Tibial nerve (tissue), 4 donors: ENCODE measurements at regions not wholly inside any gene's neighbourhood (a gene's known extent, or its start where the extent isn't known, plus 50 kb on each side); places are given as distances from the start of the nearest gene placed in this dataset.

Experiments used
- DNase-seq, 2 donors: peaks; one replicate each; pipeline ENCODE4 v3.0.0-alpha.2; 2019; ENCODE audit warnings: low spot score in 2 of 2
- H3K27ac ChIP-seq, 4 donors: fragments of 200-600 bp; sonication (generic) in 3 of 4; one replicate each; pipeline ENCODE4 v1.5.1; 2017 to 2019; ENCODE audit warnings: mild to moderate bottlenecking in 1 of 4
- H3K27me3 ChIP-seq, 2 donors: fragments of 200-600 bp; sonication (generic) in 1 of 2; one replicate each; pipeline versions ENCODE4 v1.5.1 to v1.6.0; 2017 to 2019
- H3K36me3 ChIP-seq, 3 donors: fragments of 200-600 bp; sonication (generic); one replicate each; pipeline ENCODE4 v1.5.1; 2018 to 2019
- H3K4me1 ChIP-seq, 4 donors: fragments of 200-600 bp; sonication (generic) in 3 of 4; one replicate each; pipeline ENCODE4 v1.5.1; 2017 to 2019
- H3K4me3 ChIP-seq, 4 donors: fragments of 200-600 bp; sonication (generic) in 3 of 4; one replicate each; pipeline ENCODE4 v1.5.1; 2017 to 2019; ENCODE audit warnings: mild to moderate bottlenecking in 1 of 4, moderate library complexity in 1 of 4
- H3K9me3 ChIP-seq, 4 donors: fragments of 200-600 bp; sonication (generic) in 3 of 4; one replicate each; pipeline ENCODE4 v1.5.1; 2017 to 2019
- EP300 ChIP-seq, 2 donors: sonication (generic); formaldehyde crosslinking; IDR thresholded peaks; one replicate each; pipeline ENCODE4 v1.6.1; 2017; ENCODE audit warnings: antibody characterized with exemption in 2 of 2, mild to moderate bottlenecking in 1 of 2
- POLR2A ChIP-seq, 2 donors: fragments of 450-650 bp; IDR thresholded peaks; one replicate each; pipeline ENCODE4 v1.6.1; 2017; ENCODE audit warnings: antibody characterized with exemption in 2 of 2, mild to moderate bottlenecking in 2 of 2, moderate library complexity in 2 of 2
- WGBS, 2 donors: methylation state at CpG; one replicate each; pipeline ENCODE4 v1.1.5; 2018; 5-methylcytosine and 5-hydroxymethylcytosine counted together
- TF ChIP-seq, protein P1 (sequence below), 5 experiments: fragments of 200-600 bp in 3 of 5; fragments of 450-650 bp in 2 of 5; sonication (generic) in 3 of 5; IDR thresholded peaks; one replicate each; pipeline ENCODE4 v1.5.1; 2016 to 2019; ENCODE audit warnings: antibody characterized with exemption in 5 of 5, mild to moderate bottlenecking in 3 of 5, moderate library complexity in 2 of 5

DNA sequence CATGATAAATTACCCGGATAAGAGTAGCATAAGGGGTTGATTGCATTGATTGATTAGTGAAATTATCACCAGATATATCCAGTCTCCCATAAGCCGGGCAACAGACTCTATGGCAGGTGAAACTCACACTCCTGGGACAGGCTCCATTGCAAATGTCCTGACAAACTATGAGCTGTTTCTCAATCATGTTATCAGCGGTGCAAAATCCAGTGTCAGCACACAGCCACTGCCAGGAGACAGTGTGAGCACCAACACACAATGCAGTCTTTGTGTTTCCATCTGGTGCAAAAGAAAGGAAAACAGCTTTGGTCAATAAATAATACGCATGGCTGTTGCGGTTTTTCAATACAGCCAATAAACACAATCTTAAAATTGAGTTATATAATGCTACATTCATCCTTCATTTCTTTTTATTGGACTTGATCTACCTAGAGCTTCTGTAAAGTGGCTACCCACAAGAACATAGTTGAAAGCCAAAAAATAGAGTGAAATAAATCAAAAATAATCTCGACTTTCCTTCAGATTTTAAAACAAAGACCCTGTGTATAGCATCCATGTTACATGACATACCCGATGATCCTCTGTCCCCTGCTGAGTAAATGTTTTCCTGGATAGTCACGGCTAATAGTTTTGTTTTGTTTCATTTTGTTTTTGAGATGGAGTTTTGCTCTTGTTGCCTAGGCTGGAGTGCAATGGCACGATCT is 64.3 kb upstream of the AFDN start:
- DNase-seq = peak in 1 of 2 donors; percentile 33
- WGBS, 2 donors = 46 to 48% methylated on average over 9 of the region's 9 CpGs
- Histone ChIP-seq H3K27me3 (no peaks in the 10 kb centered on the region), H3K36me3 (no peaks in the 10 kb centered on the region), H3K4me3 (no peak overlapping the region), H3K27ac (no peak overlapping the region), H3K4me1 (peaks cover 4 to 29% (median 11%) of the 10 kb centered on the region in 4 donors), H3K9me3 (no peaks in the 10 kb centered on the region)
- TF ChIP-seq EP300 (IDR thresholded peaks at IDR 0.05) = peak in 1 of 2 donors; percentile 37
- TF ChIP-seq, protein P1, sequence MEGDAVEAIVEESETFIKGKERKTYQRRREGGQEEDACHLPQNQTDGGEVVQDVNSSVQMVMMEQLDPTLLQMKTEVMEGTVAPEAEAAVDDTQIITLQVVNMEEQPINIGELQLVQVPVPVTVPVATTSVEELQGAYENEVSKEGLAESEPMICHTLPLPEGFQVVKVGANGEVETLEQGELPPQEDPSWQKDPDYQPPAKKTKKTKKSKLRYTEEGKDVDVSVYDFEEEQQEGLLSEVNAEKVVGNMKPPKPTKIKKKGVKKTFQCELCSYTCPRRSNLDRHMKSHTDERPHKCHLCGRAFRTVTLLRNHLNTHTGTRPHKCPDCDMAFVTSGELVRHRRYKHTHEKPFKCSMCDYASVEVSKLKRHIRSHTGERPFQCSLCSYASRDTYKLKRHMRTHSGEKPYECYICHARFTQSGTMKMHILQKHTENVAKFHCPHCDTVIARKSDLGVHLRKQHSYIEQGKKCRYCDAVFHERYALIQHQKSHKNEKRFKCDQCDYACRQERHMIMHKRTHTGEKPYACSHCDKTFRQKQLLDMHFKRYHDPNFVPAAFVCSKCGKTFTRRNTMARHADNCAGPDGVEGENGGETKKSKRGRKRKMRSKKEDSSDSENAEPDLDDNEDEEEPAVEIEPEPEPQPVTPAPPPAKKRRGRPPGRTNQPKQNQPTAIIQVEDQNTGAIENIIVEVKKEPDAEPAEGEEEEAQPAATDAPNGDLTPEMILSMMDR (IDR thresholded peaks at IDR 0.05) = no peak
- no peak for TF ChIP-seq POLR2A (IDR thresholded peaks at IDR 0.05)

DNA sequence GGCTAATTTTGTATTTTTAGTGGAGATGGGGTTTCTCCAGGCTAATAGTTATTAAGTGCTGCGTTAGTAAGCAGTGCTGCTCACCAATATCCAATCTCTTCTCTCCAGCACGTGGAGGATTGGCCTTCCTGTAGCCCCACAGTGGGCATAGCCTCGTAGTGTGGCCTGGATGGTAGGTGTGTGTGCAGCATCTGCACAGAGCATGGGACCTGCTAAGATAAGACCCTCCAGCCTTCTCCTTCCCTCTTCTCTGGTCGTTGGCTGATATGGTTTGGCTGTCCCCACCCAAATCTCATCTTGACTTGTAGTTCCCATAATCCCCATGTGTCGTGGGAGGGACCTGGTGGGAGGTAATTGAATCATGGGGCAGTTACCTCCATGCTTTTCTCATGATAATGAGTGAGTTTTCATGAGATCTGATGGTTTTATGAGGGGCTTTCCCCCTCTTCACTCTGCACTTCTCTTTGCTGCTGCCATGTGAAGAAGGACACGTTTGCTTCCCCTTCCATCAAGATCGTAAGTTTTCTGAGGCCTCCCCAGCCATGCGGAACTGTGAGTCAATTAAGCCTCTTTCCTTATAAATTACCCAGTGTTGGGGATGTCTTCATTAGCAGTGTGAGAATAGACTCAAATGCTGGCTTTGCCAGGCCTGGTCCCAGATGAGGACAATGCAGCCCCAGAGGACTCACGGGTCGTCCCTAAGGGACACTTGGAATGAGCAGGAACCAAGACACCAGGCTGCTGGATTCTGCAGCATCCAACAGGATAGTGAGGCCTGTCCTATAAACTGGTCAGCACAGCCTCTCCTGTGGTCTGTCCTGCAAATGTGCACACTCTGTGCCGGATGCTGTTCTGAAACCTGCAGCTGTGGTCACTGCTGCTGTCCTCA is 63.4 kb upstream of the AFDN start:
- Histone ChIP-seq H3K4me1 (peaks cover 4 to 29% (median 11%) of the 10 kb centered on the region in 4 donors), H3K27me3 (no peaks in the 10 kb centered on the region), H3K36me3 (no peaks in the 10 kb centered on the region), H3K27ac (no peak overlapping the region), H3K9me3 (no peaks in the 10 kb centered on the region), H3K4me3 (no peak overlapping the region)
- TF ChIP-seq POLR2A (IDR thresholded peaks at IDR 0.05) (no peak), EP300 (IDR thresholded peaks at IDR 0.05) (no peak)
- TF ChIP-seq, protein P1 (IDR thresholded peaks at IDR 0.05) = no peak
- DNase-seq = no peak
- WGBS, 2 donors = 88 to 91% methylated on average over 11 of the region's 11 CpGs

DNA sequence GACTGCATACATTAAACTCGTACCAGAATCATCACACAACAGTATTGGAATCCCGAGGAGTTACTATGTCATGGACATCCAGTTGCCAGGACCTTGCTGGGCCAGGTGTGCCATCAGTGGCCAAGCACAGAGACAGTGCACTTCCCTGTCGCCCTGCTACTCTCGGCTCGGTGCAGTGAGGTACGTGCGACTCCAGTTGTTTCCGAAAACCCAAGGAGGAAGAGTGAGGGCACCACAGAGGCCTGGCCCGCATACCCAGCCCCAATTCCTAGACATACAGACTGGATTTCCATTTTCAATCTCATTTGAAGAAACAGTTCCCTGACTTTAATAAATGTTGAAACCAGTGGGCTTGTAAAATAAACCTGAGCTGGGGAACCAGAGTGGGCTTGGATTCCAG is 62.5 kb upstream of the AFDN start:
- Histone ChIP-seq H3K4me3 (no peak overlapping the region), H3K4me1 (peaks cover 4 to 29% (median 11%) of the 10 kb centered on the region in 4 donors), H3K27me3 (no peaks in the 10 kb centered on the region), H3K9me3 (no peaks in the 10 kb centered on the region), H3K27ac (no peak overlapping the region), H3K36me3 (no peaks in the 10 kb centered on the region)
- WGBS, 2 donors = 94% methylated on average over 9 of the region's 9 CpGs
- no peak for TF ChIP-seq POLR2A (IDR thresholded peaks at IDR 0.05)
- TF ChIP-seq EP300 (IDR thresholded peaks at IDR 0.05) = no peak
- TF ChIP-seq, protein P1 (IDR thresholded peaks at IDR 0.05) = no peak
- no peak for DNase-seq

DNA sequence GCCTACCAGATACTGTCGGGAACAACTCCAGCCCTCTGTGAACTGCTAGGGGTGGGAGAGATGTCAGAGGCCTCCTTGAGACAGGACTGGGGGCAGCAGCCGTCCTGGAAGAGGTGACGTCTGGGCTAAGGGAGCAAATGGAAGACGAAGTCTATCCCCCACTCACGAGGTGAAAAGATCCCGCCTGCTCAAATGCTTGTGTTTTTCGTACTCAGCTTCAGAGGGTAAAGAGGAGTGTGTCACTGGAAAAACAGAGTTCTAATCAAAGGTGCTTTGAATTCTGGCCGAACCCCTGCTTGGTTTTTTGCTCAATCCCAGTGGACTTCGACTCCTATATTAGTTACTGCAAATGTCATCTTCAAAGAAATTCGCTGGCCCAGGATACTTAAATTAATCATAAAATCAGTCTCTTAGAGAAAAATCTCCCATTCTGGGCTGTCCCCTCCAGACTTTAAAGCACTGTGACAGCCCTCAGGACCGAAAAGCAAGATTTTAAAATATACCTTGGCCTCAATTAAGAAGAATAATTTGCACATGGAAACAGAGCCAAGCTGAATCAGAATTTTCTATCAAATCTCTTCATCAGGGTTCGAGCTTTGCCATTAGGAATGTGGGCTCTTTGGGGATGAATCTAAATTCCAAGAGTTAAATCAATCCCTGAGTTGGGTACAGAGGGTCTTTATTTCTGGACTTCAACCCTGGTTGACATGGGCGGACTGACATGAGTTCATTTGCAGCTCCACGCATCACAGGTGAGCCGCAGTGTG is 61.8 kb upstream of the AFDN start:
- Histone ChIP-seq H3K27me3 (no peaks in the 10 kb centered on the region), H3K4me3 (no peak overlapping the region), H3K36me3 (no peaks in the 10 kb centered on the region), H3K9me3 (no peaks in the 10 kb centered on the region), H3K27ac (no peak overlapping the region), H3K4me1 (peaks cover 4 to 29% (median 11%) of the 10 kb centered on the region in 4 donors)
- no peak for TF ChIP-seq EP300 (IDR thresholded peaks at IDR 0.05)
- TF ChIP-seq POLR2A (IDR thresholded peaks at IDR 0.05) = no peak
- TF ChIP-seq, protein P1 (IDR thresholded peaks at IDR 0.05) = no peak
- WGBS, 2 donors = 85 to 86% methylated on average over 15 of the region's 15 CpGs
- DNase-seq = no peak
